Stomach (tissue), 4 donors: ENCODE measurements at regions not wholly inside any gene's neighbourhood (a gene's known extent, or its start where the extent isn't known, plus 50 kb on each side); places are given as distances from the start of the nearest gene placed in this dataset.

ENCODE experiments used
- CTCF ChIP-seq, 7 experiments: fragments of 450-650 bp in 4 of 7; fragments of 200-600 bp in 3 of 7; sonication (generic) in 3 of 7; IDR thresholded peaks; one replicate each; pipeline ENCODE4 v1.5.1; 2016 to 2019; ENCODE audit warnings: antibody characterized with exemption in 7 of 7, control low read depth in 2 of 7, mild to moderate bottlenecking in 1 of 7
- EP300 ChIP-seq: sonication (generic); formaldehyde crosslinking; IDR thresholded peaks from one replicate; pipeline ENCODE4 v1.6.1; 2017; ENCODE audit warnings: antibody characterized with exemption
- POLR2A ChIP-seq, 4 donors: fragments of 450-650 bp; IDR thresholded peaks; one replicate each; pipeline ENCODE4 v1.6.1; 2016; ENCODE audit warnings: antibody characterized with exemption in 4 of 4, control low read depth in 2 of 4, mild to moderate bottlenecking in 1 of 4, moderate library complexity in 1 of 4
- POLR2AphosphoS5 ChIP-seq, 3 donors: sonication (generic); formaldehyde crosslinking; IDR thresholded peaks; one replicate each; pipeline ENCODE4 v1.6.1; 2016; ENCODE audit warnings: antibody characterized with exemption in 3 of 3

GRCh38 chr5:30663536-30663935, 530.0 kb upstream of the CDH6 start:
- TF ChIP-seq CTCF (IDR thresholded peaks at IDR 0.05), result no peak
- TF ChIP-seq POLR2A (IDR thresholded peaks at IDR 0.05), result no peak
- TF ChIP-seq EP300, result no peak
- no peak for TF ChIP-seq POLR2AphosphoS5 (IDR thresholded peaks at IDR 0.05)
